Keratinocyte (primary cell): ENCODE measurements at regions not wholly inside any gene's neighbourhood (a gene's known extent, or its start where the extent isn't known, plus 50 kb on each side); places are given as distances from the start of the nearest gene placed in this dataset.

Experiments
- CTCF ChIP-seq, 3 experiments: IDR thresholded peaks in 1 of 3; conservative IDR thresholded peaks in 1 of 3; optimal IDR thresholded peaks in 1 of 3; 2 replicates in 2 of 3; 3 replicates in 1 of 3; pipeline versions ENCODE3 to v1.5.1; 2011; ENCODE audit warnings: low read length in 3 of 3, mild to moderate bottlenecking in 3 of 3, moderate library complexity in 2 of 3, control low read depth in 1 of 3, inconsistent platforms in 1 of 3; ENCODE audit not compliant: insufficient read depth in 2 of 3; ENCODE audit errors: extremely low read depth in 1 of 3
- EZH2 ChIP-seq: IDR thresholded peaks from one replicate; pipeline ENCODE4 v1.6.1; 2012; ENCODE audit warnings: inconsistent platforms, mild to moderate bottlenecking, low read length, moderate library complexity

- no peak for TF ChIP-seq CTCF (optimal IDR thresholded peaks at IDR 0.05 in 1 of 3, IDR thresholded peaks at IDR 0.05 in 1 of 3, conservative IDR thresholded peaks at IDR 0.05 in 1 of 3; ENCODE audit: extremely low read depth in 1 of 3, insufficient read depth in 2 of 3, low read length in 3 of 3)
- TF ChIP-seq EZH2 = no peak
These were observed 66.6 kb upstream of the FTH1 start for GRCh38 chr11:62034036-62034338.
